Prostate gland (tissue), 2 donors: ENCODE measurements at regions not wholly inside any gene's neighbourhood (a gene's known extent, or its start where the extent isn't known, plus 50 kb on each side); places are given as distances from the start of the nearest gene placed in this dataset.

Experiments
- POLR2AphosphoS5 ChIP-seq: sonication (generic); formaldehyde crosslinking; IDR thresholded peaks from one replicate; pipeline ENCODE4 v1.6.1; 2017; ENCODE audit warnings: antibody characterized with exemption
- TF ChIP-seq, protein P1 (sequence below), 4 experiments: fragments of 200-600 bp in 2 of 4; fragments of 450-650 bp in 2 of 4; sonication (generic) in 2 of 4; IDR thresholded peaks; 1 replicate in 3 of 4; 2 replicates in 1 of 4; pipeline ENCODE4 v1.5.1; 2016 to 2019; ENCODE audit warnings: antibody characterized with exemption in 4 of 4, mild to moderate bottlenecking in 2 of 4, moderate library complexity in 2 of 4

DNA sequence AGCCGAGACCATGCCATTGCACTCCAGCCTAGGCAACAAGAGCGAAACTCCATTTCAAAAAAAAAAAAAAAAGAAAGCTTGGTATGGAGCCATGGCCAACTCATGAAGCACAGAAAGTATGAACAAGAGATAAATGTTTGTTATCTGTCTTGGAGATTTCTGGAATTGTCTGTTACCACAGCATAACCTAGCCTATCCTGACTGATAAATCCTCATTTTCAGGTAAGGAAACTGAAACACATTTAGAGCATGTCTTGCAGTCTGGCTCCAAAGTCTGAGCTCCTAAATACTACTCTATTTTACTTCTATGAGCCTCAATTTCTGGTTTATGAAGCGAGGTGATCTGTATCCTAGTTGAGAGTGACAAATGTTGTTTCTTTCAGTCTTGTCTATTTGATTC, 68.3 kb upstream of the SLC44A1 start:
- TF ChIP-seq, protein P1, sequence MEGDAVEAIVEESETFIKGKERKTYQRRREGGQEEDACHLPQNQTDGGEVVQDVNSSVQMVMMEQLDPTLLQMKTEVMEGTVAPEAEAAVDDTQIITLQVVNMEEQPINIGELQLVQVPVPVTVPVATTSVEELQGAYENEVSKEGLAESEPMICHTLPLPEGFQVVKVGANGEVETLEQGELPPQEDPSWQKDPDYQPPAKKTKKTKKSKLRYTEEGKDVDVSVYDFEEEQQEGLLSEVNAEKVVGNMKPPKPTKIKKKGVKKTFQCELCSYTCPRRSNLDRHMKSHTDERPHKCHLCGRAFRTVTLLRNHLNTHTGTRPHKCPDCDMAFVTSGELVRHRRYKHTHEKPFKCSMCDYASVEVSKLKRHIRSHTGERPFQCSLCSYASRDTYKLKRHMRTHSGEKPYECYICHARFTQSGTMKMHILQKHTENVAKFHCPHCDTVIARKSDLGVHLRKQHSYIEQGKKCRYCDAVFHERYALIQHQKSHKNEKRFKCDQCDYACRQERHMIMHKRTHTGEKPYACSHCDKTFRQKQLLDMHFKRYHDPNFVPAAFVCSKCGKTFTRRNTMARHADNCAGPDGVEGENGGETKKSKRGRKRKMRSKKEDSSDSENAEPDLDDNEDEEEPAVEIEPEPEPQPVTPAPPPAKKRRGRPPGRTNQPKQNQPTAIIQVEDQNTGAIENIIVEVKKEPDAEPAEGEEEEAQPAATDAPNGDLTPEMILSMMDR (IDR thresholded peaks at IDR 0.05) = no peak
- no peak for TF ChIP-seq POLR2AphosphoS5
